Heart left ventricle (tissue), 16 donors: ENCODE measurements at regions not wholly inside any gene's neighbourhood (a gene's known extent, or its start where the extent isn't known, plus 50 kb on each side); places are given as distances from the start of the nearest gene placed in this dataset.

Experiments used
- ATAC-seq, 4 donors: fragments of 200-7000 bp; cut with Tn5 transposase; one replicate each; pipeline ENCODE4 v1.9.1; 2020 to 2022; ENCODE audit warnings: moderate library complexity in 4 of 4, mild to moderate bottlenecking in 3 of 4, moderate number of reproducible peaks in 1 of 4
- DNase-seq, 5 donors: peaks; one replicate each; pipeline ENCODE4 v3.0.0-alpha.2; 2020
- H3K27ac ChIP-seq, 12 donors: fragments of 200-600 bp; sonication (generic) in 4 of 12; one replicate each; pipeline versions ENCODE4 v1.5.0 to v1.8.0; 2016 to 2022; ENCODE audit warnings: mild to moderate bottlenecking in 2 of 12
- H3K27me3 ChIP-seq, 9 donors: fragments of 200-600 bp; sonication (generic) in 2 of 9; one replicate each; pipeline versions ENCODE4 v1.5.1 to v1.8.0; 2016 to 2022; ENCODE audit warnings: mild to moderate bottlenecking in 3 of 9
- H3K36me3 ChIP-seq, 9 donors: fragments of 200-600 bp; sonication (generic) in 2 of 9; one replicate each; pipeline versions ENCODE4 v1.5.0 to v1.8.0; 2018 to 2022; ENCODE audit warnings: mild to moderate bottlenecking in 2 of 9
- H3K4me1 ChIP-seq, 12 donors: fragments of 200-600 bp; sonication (generic) in 4 of 12; one replicate each; pipeline versions ENCODE4 v1.5.0 to v1.8.0; 2016 to 2022; ENCODE audit warnings: mild to moderate bottlenecking in 3 of 12
- H3K4me3 ChIP-seq, 12 donors: fragments of 200-600 bp; sonication (generic) in 4 of 12; one replicate each; pipeline versions ENCODE4 v1.5.0 to v1.8.0; 2017 to 2022; ENCODE audit warnings: mild to moderate bottlenecking in 9 of 12, moderate library complexity in 4 of 12
- H3K9me3 ChIP-seq, 12 donors: fragments of 200-600 bp; sonication (generic) in 4 of 12; one replicate each; pipeline versions ENCODE4 v1.5.0 to v1.8.0; 2016 to 2022; ENCODE audit warnings: mild to moderate bottlenecking in 1 of 12
- CTCF ChIP-seq, 12 donors: fragments of 200-600 bp; sonication (generic) in 4 of 12; IDR thresholded peaks; one replicate each; pipeline versions ENCODE4 v1.5.0 to v1.8.0; 2018 to 2022; ENCODE audit warnings: antibody characterized with exemption in 12 of 12, mild to moderate bottlenecking in 5 of 12
- POLR2A ChIP-seq, 2 donors: fragments of 450-650 bp; IDR thresholded peaks; one replicate each; pipeline ENCODE4 v1.6.1; 2017; ENCODE audit warnings: antibody characterized with exemption in 2 of 2, mild to moderate bottlenecking in 2 of 2, moderate library complexity in 2 of 2
- WGBS, 4 donors: extraction: QIAGEN DNeasy Blood & Tissue Kit in 2 of 4; methylation state at CpG; one replicate each; pipeline versions ENCODE4 v1.1.5 to v1.1.7; 2013 to 2018; 5-methylcytosine and 5-hydroxymethylcytosine counted together
- intact Hi-C, 10 donors: fragments of 100-400 bp; cut with DNase I; formaldehyde crosslinking; loops; one replicate each; pipeline versions ENCODE4 v1.11.1 to v1.14.2; 2022
- donor health status: ischemic (EF 13 %, LVEDD 7.1; RV severe dilation, severe dysfunction).
- donor health status: healthy with polysubstance abuse.
- donor health status: DM: no; HTN: yes; CAD: no.
- donor health status: DM: no; HTN: no; CAD: no.
- donor health status: ischemic (EF 25% LVEDD 6.9; RV normal size, moderate dysfunction).
- donor health status: ischemic (EF 25% LVEDD 5.7; RV mildly dilated, moderate dysfunction).
- donor health status: healthy.
- donor health status: DM: yes; HTN: yes; CAD: no.
- donor health status: ischemic (EF 35%, LVEDD 5.7; RV mildly dilated, moderate dysfunction).
- donor health status: nonischemic (EF 11% LVEDD 7.7; RV severe dilation, severe dysfunction).
- donor health status: DM: yes; HTN: yes; CAD: no.
- donor health status: PGD.
- donor health status: ischemic (EF 29% LVEDD 5.4; RV normal size, mild dysfunction).
- donor health status: nonischemic (EF 23%, LVEDD 6.1; RV moderate dilation, normal function).

- ATAC-seq = no peak
- no peak for DNase-seq
- H3K36me3 ChIP-seq = no peaks in the 10 kb centered on the region
Measured at GRCh38 chr4:103375278-103375677, 177.1 kb upstream of the CENPE start.

DNA sequence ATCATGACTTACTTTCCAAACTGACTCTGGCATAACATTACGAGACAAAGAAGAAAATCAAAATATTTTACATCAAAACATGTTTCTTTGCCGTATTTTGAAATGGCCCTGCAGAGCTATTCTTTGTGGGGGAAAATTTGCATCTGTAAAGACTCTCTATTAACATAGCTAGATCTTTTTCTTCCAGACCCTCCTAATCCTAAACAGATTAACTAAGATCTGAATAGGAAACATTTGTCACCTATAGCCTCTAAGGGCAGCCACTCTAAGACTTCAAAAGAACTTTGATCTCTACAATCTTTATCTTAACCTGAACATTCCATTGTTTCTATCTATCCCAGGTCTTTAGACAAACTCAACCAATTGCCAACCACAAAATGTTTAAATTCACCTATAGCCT lies 176.6 kb upstream of the CENPE start:
- no peak for ATAC-seq
- TF ChIP-seq POLR2A (IDR thresholded peaks at IDR 0.05) (no peak), CTCF (IDR thresholded peaks at IDR 0.05) (no peak)
- intact Hi-C loops = no loop called here
- Histone ChIP-seq H3K36me3 (no peaks in the 10 kb centered on the region), H3K9me3 (peaks cover 0 to 5% (median 0%) of the 10 kb centered on the region in 12 donors), H3K27ac (no peak overlapping the region), H3K27me3 (no peaks in the 10 kb centered on the region), H3K4me1 (no peaks in the 10 kb centered on the region), H3K4me3 (no peak overlapping the region)
- DNase-seq = no peak
- 61 to 77% (median 64%) methylated on average over 2 of the region's 2 CpGs for WGBS, 4 donors

More at GRCh38 chr4:103375278-103375677, 177.1 kb upstream of the CENPE start:
- no peak for TF ChIP-seq POLR2A (IDR thresholded peaks at IDR 0.05)
- no peak for TF ChIP-seq CTCF (IDR thresholded peaks at IDR 0.05)
- H3K9me3 ChIP-seq = peaks cover 0 to 8% (median 0%) of the 10 kb centered on the region in 12 donors
- WGBS, 4 donors = 74 to 86% (median 81%) methylated on average over 4 of the region's 4 CpGs
- H3K27ac ChIP-seq = no peak overlapping the region
- H3K27me3 ChIP-seq = no peaks in the 10 kb centered on the region
- no peak overlapping the region for H3K4me3 ChIP-seq
- intact Hi-C loops = no loop called here
- H3K4me1 ChIP-seq = no peaks in the 10 kb centered on the region

DNA sequence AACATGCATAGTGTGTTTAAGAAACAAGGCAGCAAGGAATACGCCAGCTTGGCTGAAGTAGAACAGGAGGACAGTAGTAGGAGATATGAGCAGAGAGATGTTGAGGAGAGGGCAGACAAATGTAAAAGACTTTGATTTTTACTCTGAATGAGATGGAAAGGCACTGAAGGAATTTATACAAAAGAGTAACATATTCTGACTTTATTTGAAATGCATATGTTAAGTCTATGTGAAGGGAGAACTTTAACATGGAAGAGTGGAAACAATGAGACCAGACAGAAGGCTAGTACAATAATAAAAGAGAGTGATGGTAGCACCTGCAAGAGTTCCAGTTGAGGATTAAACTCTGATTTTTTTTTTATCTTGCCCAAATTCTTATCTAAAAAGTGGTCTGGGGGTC lies 176.2 kb upstream of the CENPE start:
- H3K36me3 ChIP-seq = no peaks in the 10 kb centered on the region
- no peak overlapping the region for H3K4me3 ChIP-seq
- TF ChIP-seq CTCF (IDR thresholded peaks at IDR 0.05) (no peak), POLR2A (IDR thresholded peaks at IDR 0.05) (no peak)
- intact Hi-C loops = no loop called here
- H3K9me3 ChIP-seq = peaks cover 0 to 5% (median 0%) of the 10 kb centered on the region in 12 donors
- H3K27me3 ChIP-seq = no peaks in the 10 kb centered on the region
- ATAC-seq (no peak), DNase-seq (no peak)
- no peaks in the 10 kb centered on the region for H3K4me1 ChIP-seq
- H3K27ac ChIP-seq = no peak overlapping the region
- WGBS, 4 donors = 86 to 94% (median 87%) methylated on average over 1 of the region's 1 CpG

DNA sequence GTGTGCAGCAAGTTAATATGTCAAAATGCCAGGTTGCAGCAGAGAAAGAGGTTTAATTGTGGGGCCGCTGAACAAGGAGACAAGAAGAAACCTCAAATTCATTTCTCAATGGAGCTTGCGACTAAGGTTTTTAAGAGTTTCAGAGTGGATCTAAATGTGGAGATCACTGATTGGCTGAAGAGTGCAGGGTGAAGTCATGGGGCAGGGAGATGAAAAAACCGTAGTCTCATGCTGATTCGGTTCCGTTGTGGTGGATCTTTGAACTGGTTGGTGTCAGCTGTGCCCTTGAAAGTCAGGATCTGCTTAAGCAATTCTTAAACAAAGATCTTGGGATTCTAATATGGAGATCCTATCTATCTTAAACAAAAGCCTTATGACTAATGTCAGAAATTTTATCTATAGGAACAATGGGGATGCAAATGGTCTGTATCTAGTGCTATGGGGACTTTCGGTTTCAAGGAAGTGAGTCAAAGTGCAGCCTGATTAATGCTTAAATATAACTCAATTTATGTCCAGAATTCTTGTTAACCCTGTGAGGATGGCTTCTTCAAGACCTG lies 173.9 kb upstream of the CENPE start:
- WGBS, 4 donors = 73 to 79% (median 78%) methylated on average over 6 of the region's 6 CpGs
- Histone ChIP-seq H3K36me3 (no peaks in the 10 kb centered on the region), H3K4me1 (no peaks in the 10 kb centered on the region), H3K9me3 (no peaks in the 10 kb centered on the region), H3K27ac (no peak overlapping the region), H3K27me3 (no peaks in the 10 kb centered on the region), H3K4me3 (no peak overlapping the region)
- no peak for TF ChIP-seq CTCF (IDR thresholded peaks at IDR 0.05)
- no peak for TF ChIP-seq POLR2A (IDR thresholded peaks at IDR 0.05)
- DNase-seq = no peak
- intact Hi-C loops = no loop called here
- ATAC-seq = no peak
